NCI-H1694 (cell line): ENCODE measurements at regions not wholly inside any gene's neighbourhood (a gene's known extent, or its start where the extent isn't known, plus 50 kb on each side); places are given as distances from the start of the nearest gene placed in this dataset.

Experiments
- DNase-seq: peaks from one replicate; lab custom pipeline; 2025; lab: John Stamatoyannopoulos, UW

GRCh38 chr14:78074561-78074960 is 95.6 kb upstream of the NRXN3 start:
- no peak for DNase-seq

DNA sequence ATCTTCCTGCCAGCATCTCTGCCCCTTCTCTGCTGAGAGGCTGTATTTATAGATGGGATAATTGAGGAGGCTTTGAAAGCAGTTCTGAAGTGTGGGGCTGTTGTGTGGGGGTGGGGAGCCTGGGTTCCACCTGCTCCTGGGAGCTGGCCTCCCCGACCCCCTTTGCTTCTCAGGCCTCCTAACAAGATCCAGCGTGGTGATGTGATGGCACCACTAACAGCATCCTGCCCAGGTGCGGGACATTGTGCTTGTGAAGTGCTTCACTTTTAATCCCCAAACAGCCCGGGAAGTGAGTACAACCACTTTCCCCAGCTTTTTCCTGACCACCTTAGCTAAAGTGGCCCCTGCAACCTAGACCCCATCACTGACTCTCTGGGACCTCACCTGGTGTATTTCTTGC is 95.1 kb upstream of the NRXN3 start:
- DNase-seq: no peak

- DNase-seq: no peak
Observed at GRCh38 chr14:78075555-78076277, 94.5 kb upstream of the NRXN3 start.

DNA sequence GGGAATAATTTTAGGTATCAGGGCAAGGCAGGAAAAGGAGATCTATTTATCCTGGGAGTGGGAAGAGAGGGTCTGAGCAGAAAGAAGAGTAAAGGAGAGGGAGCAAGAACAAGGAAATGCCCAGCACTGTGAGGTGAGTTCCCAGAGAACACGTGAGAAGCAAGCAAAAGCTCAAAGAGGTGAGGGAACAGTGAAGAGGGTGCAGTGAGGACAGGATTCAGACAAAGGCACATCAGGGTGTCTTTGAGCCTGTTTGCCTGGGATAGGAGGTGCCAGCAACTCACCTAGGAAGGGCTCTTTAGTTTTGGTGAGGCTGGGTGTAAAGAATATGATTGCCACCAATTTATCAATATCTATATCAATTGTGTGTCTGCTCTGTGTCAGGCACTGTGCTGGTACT is 88.9 kb upstream of the NRXN3 start:
- no peak for DNase-seq

DNA sequence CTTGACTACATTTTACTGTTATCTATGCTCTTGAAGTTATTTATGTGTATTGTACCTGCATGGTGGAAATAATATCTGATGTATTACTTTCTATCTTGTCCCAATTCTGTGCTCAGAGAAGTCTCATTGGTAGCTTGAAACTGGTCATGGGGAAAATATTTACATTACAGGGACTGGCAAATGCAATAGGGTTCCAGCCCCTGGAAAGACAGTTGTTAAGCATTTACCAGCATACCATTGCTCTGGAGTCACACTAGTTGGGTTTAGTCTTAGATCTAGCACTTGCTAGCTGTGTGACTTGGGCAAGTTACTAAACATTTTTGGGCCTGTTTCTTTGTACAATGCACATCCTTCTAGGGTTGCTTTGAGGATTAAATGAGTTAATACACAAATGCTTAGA is 86.3 kb upstream of the NRXN3 start:
- DNase-seq: no peak

DNA sequence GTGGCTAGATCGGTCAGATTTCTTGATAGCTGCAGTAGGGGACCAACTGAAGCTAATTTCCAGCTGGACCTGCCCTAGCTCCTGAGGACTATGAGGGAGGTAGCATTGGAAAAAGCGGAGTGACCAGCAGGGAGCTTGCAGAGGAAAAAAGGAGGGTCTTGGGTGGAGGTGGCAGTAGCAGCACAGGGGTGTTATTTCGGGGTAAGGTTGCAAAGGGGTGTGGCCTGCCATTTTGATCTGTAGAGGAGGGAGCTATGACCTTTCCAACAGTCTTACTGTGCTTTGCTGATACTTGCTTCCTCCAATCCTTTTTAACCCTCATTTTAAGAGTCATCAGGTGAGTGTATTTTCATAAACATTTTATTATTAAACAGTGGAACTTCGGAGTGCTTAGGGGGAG is 83.8 kb upstream of the NRXN3 start:
- no peak for DNase-seq

DNA sequence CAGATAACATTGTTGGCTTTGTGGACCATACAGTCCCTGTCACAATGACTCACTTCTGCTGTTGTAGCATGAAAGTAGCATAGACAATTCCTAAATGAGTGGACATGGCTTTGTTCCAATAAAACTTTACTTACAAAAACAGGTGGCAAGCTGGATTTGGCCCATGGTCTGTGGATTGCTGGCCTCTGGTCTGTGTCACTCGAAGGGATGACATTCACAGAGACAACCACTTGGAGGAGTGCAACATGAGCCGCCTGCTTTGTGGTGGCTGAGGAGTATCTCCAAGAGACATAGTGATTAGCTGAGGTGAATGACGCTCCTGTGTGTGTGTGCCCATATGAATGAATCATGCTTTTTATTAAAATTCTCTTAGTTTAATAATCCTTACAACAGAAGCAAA is 81.3 kb upstream of the NRXN3 start:
- no peak for DNase-seq

DNA sequence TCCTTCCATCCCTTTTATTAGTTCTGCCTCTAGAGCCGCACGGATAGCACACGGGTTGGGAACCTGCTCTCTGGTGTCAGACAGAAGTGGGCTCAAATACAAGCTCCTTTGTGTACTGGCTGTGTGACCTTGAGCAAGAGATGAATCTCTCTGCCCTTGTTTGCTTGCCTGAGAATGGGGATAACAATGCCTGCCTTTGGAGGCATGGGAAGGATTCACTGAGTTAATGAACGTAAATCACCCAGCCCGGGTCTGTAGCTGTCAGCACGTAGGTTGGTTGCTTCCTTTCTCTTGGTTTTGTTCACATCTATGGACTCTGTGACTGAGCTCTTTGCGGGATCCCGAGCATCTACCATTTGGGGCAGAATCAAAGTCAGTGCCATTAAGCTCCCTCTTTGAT is 79.3 kb upstream of the NRXN3 start:
- no peak for DNase-seq

DNA sequence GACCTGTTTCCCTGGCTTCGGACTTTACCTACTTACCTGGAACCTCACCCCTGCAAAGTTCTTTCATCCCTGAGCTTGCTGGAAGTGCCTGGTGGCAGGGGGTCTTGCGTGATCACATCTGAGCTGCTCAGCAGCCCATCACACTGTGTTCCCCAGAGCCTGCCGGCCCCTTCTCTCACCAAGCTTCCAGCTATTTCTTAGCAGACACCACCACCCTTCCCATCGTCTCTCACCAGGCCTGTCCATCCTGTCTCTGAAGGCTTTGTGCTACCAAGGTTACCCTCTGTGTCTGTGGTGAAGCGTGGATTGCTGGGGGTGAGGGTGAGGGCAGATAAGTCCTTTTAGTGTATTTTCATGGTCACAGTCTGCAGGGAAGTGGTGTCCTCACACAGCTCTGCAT is 78.8 kb upstream of the NRXN3 start:
- DNase-seq: no peak

GRCh38 chr14:78092040-78092439 is 78.1 kb upstream of the NRXN3 start:
- DNase-seq: no peak

- DNase-seq: no peak
Observed at GRCh38 chr14:78103271-78103670, 66.9 kb upstream of the NRXN3 start.

DNA sequence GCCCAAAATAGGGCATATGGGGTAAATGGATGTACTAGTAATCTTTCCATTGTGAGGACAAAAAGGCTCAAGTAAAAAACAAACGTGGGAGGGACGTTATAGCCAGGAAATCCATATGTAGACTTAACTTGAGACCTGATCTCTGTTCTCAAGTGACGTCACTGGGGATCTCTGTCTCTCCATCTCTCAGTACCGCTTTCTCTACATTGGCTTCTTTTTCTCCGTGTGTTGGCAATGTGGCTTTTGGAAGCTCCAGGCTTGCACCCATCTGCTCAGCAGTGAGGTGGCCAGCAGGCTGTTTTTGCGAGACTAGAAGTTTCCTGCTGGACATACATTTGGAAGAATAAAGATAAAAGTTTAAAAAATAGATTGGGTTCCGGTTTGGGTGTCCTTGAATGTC is 66.0 kb upstream of the NRXN3 start:
- no peak for DNase-seq

DNA sequence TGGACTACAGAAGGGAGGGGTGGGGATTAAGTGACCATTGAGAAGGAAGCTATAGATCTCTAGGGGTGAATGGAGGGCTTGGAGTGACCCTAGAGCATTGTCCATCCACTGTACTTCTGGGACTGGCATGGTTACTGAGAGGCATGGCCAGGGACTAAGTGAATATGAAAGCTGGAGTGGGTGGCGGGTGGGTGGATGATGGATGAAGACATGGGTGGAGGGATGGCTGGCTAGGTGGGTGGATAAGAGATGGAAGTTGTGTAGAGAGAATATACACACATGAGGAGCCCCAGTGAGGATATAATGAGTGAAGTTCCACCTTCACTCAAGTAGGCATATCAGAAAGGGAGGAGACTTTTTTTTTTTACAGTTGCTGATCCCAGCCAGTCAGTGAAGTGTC is 65.5 kb upstream of the NRXN3 start:
- DNase-seq: no peak

DNA sequence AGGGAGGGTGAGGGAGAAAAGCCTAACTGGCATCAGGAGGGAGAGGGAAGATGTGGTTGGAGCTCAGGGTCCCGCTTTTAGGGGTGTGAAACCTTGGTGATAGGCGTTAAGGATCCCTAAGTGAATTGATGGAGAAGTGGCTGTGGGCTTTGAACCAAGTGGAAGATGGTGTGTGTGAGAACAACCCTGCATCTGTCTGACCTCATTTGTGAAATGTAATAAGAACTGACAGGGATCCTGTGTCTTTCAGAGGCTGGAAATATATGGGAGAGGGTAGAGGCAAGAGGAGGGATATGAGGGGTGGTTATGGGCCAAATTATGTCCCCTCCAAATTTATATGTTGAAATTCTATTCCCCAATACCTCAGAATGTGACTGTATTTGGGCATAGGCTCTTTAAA is 63.8 kb upstream of the NRXN3 start:
- no peak for DNase-seq

- DNase-seq: no peak
Observed at GRCh38 chr14:78107166-78107565, 63.0 kb upstream of the NRXN3 start.

- DNase-seq: no peak
Observed at GRCh38 chr14:78119440-78119839, 50.7 kb upstream of the NRXN3 start.
